ENCODE measurements at regions not wholly inside any gene's neighbourhood (a gene's known extent, or its start where the extent isn't known, plus 50 kb on each side); places are given as distances from the start of the nearest gene placed in this dataset.
"Not testable (repeated sequence)": the region's sequence is repeated elsewhere in the genome, so short reads cannot be mapped to it uniquely, and the experiment has no call there.

DNA sequence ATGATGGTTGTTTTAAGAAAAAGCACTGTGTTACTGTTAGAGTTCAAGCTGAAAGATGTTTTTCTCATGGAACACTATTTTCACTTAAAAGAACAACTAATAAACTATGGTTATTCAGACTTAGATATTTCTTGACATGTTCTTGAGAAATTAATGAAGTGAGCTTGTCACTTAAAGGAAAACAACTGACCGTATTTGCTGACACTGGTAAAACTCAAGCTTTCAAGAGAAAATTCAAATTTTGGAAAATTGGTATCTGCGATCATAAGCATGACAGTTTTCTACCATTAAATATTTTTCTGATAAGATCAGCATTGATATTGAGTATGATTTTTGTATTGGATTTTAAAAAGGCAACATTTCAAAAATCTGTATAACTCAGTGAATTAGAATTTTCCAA lies 549.5 kb upstream of the ACTRT1 start:
- no peak for DNase-seq

DNA sequence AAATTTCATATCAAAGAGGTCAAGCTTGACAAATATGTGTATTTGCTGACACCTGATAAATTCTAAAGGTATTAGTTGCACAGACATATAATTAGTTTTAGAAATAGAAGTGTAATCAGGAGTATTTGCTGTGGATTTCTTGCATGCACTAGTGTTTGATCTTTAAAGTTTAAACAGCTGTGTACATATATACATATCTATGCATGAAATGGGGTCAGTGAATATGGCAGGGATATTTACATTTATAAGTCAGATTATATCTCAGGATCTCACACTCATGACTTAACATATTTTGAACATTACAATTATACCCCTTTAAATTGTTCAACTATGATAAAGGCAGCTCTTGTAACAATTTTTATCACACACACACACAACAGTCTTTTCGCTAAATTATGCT lies 547.4 kb upstream of the ACTRT1 start:
- DNase-seq = peak; percentile 73

DNA sequence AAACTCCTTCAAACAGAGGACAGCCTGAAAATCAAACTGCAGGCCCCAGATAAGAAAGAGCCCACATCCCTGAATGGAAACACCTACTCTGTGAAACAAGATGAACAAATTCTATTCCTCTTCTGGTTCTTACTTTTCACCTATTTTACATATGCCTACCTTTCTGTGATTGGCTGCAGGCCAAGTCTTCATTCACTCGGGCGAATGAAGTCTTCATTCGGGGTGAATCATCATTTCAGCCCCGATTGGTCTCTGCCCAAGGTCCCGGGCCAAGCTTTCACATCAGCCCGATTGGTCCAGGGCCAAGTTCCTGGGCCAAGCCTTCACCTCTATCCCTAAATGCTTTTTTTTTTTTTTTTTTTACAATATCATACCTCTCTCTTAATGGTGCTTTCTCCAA lies 529.8 kb upstream of the ACTRT1 start:
- no peak for DNase-seq

DNA sequence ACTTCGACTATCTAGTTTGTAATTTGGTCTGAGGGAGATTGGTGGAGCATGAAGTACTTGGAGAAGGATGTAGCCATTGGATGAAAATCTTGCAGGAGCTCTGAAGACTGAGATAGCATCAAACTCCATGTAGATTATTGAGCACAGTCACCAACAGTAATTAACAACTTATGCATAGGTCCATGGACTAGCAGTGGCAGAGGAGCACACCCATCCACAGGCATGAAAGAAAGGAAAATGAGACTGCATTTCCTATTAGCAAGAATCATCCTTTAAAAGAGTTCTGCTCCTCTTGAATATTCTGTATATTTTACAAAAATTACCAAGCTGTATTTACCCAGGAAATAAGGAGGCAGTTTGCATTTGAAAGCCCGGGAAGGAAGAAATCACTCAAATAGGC lies 529.4 kb upstream of the ACTRT1 start:
- no peak for DNase-seq

DNA sequence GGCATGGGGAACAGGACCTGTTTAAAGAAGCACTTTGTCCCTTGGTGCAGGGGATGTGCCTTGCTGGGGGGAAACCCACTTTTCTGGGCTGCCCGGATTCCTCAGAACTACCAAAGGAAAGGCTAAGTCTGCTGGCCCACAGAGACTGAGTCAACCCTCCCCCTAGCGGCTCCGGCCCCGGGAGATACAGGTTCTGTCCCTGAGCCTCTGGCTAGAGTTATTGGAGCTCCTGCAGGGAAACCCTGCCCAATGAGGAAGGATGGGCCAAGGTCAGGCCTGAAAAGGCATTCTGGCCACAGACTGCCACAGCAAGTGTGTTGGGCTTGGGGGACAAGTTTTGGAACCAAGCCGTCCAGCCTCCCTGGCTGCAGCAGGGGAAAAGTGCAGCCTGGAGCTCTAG lies 490.9 kb upstream of the ACTRT1 start:
- DNase-seq = no peak

DNA sequence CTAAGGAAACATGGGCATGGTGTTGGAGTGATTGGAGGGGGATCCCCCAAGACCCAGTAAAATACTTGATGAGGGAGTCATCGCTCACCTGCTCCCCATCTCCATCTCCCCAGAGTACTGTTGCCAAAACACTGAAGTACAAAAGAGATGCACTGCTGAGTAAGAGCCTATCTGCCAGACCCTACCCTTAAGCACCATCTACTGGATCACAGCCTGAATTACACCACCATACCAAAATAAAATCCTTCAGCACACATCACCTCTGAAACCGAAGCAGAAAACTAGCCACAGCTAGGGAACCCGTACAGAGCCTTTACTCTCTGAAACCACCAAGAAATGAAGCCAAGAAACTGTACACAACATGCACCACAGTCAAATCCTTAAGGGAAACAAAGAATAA lies 466.3 kb upstream of the ACTRT1 start:
- DNase-seq = peak; percentile 5

DNA sequence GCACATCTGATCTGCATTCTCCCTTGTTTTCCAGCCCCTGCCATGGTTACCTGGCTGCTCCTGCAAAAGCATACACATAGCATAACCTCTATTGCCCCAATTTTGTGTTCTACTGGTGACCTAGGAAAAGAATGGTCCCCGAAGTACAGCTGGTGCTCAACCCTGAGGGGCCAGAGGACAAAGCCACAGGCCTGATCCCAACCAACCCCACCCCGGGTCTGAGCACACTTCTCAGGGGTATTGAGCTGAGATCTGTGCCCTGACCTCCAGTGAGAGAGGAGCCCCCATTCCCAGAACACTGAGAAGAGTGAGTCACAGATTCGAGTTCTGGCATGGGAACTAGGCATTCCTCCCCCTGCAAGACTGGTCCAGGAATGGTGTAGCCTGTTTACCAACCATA lies 465.5 kb upstream of the ACTRT1 start:
- no peak for DNase-seq

DNA sequence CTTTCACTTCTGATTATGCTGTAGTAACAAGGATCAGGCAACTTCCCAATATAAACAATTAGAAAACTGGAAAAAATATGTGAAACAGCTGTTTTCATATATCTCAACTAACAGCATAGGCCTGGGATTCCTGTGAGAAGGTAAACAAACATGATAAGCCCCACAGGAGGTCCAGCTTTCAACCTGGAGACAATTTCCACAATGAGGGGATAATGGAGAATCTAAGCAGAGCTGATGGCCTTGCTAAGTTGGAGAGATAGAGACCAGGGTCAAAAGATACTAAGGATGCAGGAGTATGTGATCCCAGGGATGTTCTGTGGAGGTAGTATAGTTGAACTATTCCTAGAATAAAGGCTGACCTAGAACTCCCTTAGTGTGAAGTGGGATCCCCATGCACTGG lies 452.3 kb upstream of the ACTRT1 start:
- no peak for DNase-seq

DNA sequence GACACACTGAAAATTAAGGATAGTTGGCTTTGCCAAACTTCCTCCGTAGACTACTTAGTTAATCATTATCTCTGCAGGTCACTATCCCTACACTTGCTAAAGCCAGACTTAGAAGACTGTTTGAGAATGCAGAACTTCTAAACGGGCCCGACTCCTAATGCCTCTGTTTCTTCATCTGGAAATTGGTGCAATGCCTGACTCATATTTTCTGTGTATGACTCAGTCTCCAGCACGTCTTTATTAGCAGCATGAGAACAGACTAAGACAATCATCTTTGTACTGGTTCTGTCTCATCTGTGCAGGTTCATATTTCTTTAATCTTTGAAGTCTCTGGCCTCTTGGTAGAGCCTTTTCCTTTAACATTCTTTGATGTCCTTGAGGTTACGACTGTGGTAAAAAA lies 411.9 kb upstream of the ACTRT1 start:
- no peak for DNase-seq

DNA sequence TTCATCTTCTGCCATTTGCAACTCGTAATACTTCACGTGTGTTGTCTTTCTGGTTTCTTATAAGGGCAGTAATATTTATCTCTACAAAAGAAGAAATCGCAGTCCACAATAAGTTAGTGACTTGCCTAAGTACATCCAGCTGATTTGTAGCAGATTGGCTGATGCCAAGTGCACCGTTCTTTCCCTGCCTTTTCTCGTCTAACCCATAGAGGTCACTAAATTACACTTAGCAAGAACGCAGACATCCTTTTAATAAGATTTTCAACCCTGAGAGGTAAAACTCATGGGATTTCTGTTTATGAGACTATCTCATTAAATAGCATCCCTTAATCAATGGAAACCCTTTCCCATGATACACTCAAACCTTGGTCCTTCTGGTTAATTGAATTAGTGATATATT lies 408.6 kb upstream of the ACTRT1 start:
- peak; percentile 32 for DNase-seq

DNA sequence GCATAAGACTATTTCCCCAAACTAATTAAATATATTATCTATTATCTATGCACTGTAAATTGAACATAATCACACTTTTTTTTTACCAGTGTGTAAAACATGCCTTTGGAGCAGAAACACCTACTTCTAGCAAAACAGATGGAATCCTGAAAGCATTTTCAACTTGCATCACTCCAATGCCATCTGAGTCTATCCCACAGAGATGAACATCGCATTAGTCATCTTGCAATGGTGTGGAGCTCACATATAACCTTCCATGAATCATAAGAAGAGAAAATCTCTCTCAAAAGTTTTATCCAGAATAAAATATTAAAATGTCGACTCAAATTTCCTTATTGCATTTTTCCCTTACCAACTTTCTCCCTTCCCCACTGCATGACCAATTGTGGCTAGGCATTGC lies 406.7 kb upstream of the ACTRT1 start:
- no peak for DNase-seq

DNA sequence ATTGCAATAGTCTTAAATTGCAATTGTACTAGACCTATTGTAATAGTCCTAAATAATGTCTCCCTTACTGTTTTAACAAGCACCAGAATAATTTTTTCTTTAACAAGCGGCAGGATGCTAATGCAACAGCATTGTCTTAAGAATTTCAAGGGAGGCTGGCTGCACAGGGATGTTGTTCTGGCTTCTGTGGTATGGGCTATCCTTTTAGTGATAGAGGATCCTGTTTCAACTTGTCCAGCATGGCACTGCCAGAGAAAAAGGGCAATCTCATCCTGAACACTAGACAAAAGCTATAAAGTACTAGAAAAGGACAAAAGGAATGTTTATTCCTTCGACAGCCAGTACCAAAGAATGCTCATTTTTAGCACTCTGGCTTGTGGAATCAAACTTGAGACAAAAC lies 405.5 kb upstream of the ACTRT1 start:
- DNase-seq = no peak

DNA sequence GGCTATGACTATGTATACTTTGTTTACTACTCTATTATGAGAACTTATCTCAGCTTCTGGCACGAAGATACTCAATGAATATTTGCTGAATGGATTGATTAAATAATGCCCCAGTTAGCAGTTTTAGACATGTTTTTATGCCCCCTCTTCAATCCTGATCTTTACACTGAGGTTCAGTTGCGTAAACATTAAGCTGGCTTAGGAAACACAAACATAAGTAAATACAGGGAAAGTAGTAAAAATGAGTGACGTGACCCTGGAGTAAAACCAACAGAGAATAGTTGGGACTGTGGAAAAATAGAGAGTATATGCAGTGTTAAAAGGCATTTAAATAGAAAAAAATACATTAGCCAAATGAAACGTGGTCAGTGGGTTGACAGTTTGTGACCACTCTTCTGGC lies 387.0 kb upstream of the ACTRT1 start:
- no peak for DNase-seq

DNA sequence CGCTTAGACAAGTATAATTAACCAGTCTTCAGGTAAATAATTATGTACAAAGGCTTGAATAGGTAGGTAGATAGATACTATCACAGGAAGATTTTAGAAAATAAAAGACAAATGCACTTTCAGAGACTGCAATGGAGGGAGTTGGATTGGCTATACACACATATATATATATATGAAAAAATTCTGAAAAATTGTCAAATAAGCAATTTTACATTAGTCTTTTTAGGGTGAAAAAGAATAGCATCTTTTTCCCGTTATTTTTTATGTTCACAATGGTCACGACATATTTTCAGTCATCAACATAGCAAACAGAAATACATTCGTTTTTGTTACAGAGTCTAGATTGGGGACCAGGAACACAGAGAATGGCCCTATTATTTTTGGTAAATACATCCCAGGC lies 385.9 kb upstream of the ACTRT1 start:
- DNase-seq = no peak

DNA sequence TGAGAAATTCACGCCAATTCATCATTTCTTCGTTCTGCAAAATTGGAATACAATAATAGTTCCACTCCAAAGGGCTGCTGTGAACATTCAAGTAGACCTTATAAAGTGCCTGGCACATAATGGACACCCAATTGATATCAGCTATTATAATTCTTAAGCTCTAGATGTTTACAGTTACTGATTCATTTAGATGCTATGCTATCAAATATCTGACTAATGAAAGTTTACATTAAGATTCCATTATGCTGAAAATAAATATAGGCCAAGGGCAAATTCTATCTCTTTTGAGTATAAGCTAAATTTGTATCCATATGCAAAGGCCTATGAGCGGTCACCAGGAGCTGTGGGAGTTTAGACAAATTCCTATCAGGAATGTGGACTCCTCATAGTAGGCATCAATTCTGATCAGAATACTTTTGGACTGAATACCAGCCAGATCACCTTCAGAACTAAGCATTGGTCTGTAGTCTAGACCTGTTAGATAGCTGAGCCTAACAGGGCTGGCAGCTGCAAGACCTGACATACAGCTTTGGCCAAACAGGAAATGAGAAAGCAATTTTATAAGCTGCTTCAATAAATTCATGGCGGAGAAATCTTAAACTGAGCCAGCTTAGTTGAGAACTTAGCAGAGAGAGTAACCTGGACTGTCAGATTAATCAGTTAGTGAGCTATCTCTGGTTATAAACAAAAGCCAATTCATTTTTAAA lies 384.3 kb upstream of the ACTRT1 start:
- no peak for DNase-seq

DNA sequence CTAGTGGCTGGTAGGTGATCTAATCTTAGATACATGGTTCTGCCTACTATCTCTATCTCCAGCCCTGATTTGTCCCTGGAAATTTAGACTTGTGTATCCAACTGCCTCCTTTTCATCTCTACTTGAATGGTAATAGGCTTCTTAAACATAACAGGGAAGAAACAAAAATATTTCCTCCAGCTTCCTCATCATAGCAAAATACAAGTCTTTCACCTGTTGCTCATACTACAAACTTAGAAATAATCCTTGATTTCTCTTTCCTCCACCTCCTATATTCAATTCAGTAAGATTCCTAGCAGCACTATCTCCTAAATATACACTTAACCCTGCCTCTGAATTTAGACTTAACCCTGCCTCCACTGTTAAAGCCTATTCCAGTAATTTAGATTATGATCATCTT lies 373.3 kb upstream of the ACTRT1 start:
- DNase-seq = no peak

DNA sequence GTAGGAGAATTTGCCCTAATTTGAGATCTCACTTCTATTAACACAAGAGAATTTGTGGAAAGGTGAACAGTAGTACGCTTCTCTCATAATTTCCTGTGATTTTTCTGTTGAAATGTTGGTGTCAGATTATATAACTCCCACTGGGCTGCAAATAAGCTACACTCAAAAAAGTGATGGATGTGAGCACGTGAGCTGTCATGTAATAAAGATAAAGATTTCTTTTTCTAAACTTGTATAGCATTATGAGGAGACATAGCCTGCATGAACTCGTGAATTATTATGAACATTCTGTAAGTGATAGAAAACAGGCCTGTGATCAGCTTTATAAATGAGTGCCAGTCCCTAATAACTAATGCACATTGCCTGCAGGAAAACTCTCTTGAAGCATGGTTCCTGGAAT lies 356.6 kb upstream of the ACTRT1 start:
- no peak for DNase-seq

DNA sequence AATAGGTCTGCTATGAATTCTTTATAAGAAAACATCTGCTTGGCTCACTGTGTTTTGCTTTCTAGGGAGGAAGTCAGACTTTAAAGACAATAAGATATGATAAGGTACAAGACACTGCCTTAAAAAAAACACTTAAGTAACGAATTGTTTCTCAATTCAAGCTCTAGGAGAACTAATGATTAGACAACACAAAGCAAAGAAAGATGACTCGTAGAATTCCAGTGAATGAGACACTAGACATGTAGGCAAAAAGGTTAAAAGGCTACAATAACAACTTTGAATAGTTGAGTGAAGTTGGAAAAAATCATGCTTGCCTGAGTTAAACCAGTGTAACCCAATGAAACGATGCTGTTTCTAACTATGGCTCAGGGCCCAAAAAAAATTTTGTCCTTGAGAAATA lies 344.4 kb upstream of the ACTRT1 start:
- no peak for DNase-seq

DNA sequence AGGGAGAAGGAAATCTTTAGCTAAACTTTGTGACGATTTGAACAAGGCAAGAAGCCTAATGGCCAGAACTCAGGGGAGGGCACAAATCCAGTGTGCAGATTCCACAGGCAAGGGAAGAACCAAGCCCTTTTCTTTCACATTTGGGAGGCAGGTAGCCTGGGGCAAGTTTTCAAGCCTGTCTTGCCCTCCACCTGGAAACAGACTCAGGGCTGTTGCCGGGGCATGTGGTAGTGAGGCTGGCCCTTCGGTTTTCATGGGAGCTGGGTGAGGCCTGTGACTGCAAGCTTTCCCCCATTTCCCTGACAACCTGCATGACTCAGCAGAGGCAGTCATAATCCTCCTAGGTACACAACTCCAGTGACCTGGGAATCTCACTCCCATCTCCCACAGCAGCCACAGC lies 331.6 kb upstream of the ACTRT1 start:
- DNase-seq = not testable (repeated sequence)

DNA sequence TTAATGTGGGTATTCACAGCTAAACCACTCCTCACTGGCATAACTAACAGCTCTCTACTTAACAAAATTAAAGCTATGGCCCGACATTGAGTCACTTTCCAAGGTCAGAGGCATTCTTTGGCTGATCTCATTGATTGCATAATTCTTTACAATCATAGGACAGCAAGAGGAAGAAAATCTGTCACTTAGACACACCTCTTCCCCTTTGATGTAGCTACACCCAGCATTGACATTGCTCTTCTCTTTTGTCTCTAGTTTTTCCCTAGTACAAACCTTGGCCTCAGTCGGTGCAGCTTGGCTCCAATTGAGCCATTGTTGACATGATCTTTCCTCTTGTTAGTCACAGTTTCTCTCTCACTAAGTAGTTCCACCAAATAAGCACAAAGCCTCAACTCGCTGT lies 313.3 kb upstream of the ACTRT1 start:
- no peak for DNase-seq

DNA sequence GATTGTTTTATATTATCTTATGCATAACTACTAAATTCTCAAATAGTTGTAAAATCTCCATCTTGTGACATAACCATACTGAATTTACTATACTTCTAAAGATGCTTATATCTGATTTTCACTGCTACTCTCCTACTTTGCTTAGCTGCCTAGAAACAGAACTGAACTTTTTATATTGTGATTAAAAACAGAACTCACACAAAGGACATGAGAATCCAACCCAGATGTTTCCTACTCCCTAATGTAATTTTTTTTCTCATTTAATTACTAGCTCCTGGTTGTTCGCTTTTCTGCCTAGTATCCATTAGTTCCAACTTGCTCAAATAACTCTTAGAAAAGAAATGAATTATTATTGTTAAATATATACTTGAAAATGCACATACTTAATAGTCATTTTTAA lies 283.5 kb upstream of the ACTRT1 start:
- DNase-seq = no peak

DNA sequence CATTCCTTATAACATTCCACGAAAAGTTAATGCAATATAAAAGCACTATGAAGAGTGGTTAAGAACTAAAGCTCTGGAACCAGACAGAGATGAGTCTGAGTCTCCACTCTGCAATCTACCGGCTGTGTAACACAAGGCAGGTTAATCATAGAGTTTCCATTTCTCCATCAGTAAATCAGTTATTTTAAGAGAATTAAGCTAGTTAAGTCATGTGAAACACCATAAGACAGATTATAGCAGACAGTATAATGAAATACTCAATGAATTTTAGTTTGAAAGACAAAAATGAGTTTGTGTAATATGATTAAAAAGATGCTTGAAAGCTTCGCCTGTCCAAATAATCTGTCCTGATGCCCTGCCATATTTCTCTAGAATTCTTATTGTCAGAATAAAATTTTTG lies 282.6 kb upstream of the ACTRT1 start:
- no peak for DNase-seq

DNA sequence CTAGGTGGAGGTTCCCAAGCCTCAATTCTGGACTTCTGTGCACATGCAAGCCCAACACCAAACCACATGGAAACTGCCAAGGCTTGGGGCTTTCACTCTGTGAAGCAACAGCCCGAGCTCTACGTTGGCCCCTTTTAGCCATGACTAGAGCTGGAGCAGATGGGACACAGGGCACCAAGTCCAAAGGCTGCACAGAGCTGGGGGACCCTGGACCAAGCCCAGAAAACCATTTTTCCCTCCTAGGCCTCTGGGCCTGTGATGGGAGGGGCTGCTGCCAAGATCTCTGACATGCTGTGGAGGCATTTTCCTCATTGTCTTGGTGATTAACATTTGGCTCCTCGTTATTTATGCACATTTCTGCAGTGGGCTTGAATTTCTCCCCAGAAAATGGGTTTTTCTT lies 258.7 kb upstream of the ACTRT1 start:
- no peak for DNase-seq

DNA sequence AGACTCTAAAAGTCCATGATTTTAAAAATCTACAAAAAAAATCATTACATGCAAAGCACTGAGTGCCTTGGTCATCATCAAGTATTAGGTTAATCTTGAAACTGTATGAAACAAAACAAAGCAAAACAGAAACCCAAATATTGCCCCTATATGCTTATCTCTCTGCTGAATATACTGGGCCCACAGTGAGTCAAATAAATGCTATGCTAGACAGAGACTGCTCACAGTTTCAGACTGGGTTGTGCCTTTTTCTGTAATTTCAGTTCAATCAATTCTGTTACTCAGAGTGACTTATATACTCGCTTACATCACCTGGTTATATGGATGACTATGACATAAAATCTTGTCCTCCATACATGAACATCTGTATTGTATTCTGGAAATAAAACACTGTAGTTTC lies 257.1 kb upstream of the ACTRT1 start:
- no peak for DNase-seq

DNA sequence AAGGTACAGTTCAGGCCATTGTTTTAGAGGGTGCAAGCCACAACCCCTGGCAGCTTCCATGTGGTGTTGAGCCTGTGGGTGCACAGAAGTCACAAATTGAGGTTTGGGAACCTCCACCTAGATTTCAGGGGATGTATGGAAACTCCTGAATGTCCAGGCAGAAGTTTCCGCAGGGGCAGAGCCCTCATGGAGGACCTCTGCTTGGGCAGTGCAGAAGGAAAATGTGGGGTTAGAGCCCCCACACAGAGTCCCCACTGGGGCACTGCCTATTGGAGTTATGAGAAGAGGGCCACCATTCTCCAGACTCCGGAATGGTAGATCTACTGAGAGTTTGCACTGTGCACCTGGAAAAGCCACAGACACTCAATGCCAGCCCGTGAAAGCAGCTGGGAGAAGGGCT lies 242.0 kb upstream of the ACTRT1 start:
- DNase-seq = no peak

DNA sequence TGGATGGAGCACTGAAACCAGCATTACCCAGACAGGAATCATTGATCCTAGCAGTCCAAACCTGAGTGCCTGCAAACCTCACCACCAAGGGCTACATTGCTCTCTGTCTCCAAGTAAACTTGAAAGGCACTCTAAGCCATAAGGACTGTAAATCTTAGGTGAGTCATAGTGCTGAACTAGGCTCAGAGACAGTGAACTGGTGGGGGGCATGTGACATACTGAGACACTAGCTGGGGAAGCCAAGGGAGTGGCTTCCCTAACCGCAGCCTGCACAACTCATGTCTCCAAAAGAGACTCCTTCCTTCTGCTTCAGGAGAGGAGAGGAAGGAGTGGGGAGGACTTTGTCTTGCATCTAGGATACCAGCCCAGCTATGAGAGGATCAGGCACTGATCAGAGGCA lies 235.5 kb upstream of the ACTRT1 start:
- no peak for DNase-seq
